Cardiac fibroblast (primary cell): ENCODE measurements at regions not wholly inside any gene's neighbourhood (a gene's known extent, or its start where the extent isn't known, plus 50 kb on each side); places are given as distances from the start of the nearest gene placed in this dataset.

Experiments used
- DNase-seq, 2 donors: peaks; one replicate each; pipeline versions ENCODE4 v3.0.0 to v3.0.0-alpha.2; 2010; ENCODE audit warnings: low read depth in 2 of 2
- H3K4me3 ChIP-seq, 2 donors: replicated peaks in 1 of 2; 1 replicate in 1 of 2; 2 replicates in 1 of 2; pipeline ENCODE4 v1.5.1; 2011; ENCODE audit warnings: low read depth in 2 of 2, low read length in 2 of 2, mild to moderate bottlenecking in 2 of 2, moderate library complexity in 1 of 2
- TF ChIP-seq, protein P1 (sequence below): IDR thresholded peaks from one replicate; pipeline ENCODE4 v1.5.1; 2011; ENCODE audit warnings: low read depth, mild to moderate bottlenecking, low read length, inconsistent platforms

GRCh38 chr5:30392897-30393296 lies 800.6 kb upstream of the CDH6 start:
- no peak overlapping the region for H3K4me3 ChIP-seq
- TF ChIP-seq, protein P1, sequence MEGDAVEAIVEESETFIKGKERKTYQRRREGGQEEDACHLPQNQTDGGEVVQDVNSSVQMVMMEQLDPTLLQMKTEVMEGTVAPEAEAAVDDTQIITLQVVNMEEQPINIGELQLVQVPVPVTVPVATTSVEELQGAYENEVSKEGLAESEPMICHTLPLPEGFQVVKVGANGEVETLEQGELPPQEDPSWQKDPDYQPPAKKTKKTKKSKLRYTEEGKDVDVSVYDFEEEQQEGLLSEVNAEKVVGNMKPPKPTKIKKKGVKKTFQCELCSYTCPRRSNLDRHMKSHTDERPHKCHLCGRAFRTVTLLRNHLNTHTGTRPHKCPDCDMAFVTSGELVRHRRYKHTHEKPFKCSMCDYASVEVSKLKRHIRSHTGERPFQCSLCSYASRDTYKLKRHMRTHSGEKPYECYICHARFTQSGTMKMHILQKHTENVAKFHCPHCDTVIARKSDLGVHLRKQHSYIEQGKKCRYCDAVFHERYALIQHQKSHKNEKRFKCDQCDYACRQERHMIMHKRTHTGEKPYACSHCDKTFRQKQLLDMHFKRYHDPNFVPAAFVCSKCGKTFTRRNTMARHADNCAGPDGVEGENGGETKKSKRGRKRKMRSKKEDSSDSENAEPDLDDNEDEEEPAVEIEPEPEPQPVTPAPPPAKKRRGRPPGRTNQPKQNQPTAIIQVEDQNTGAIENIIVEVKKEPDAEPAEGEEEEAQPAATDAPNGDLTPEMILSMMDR, result no peak
- DNase-seq, result no peak

DNA sequence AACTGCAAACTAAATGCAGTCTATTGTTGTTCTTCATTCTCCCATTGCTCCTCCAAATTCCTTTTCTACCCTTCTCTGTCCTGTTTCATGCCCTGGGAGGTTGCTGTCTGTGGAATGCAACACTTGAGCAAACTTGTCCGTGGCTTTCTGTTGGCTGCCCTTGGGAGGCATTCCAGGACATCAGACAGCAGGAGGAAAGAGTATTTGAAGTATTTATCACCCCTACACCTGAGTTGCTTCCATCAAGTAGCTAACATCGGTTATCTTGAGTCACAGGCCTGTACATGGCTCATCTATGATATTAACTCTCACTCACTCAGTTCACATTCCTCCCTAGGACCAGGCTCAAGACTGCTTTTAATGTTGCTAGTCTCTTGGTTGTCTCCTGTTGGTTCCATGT lies 803.4 kb upstream of the CDH6 start:
- no peak for DNase-seq
- H3K4me3 ChIP-seq, result no peak overlapping the region
- TF ChIP-seq, protein P1, result no peak

GRCh38 chr5:30387974-30388632 lies 805.4 kb upstream of the CDH6 start:
- DNase-seq, result no peak
- no peak overlapping the region for H3K4me3 ChIP-seq
- TF ChIP-seq, protein P1, result no peak

DNA sequence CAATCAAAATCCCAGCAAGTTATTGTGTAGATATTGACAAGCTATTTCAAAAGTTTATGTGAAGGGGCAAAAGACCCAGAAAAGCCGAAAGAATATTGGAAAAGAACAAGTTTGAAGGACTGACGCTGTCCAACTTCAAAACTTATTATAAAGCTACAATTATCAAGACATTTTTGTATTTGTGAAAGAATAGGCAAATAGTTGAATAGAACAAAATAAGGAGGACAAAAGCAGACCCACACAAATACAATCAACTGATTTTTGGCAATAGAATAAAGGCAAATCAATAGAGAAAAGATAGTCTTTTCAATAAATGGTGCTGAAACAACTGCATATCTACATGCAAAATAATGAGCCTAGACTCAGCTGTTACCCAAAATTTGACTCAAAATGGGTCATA lies 807.7 kb upstream of the CDH6 start:
- no peak overlapping the region for H3K4me3 ChIP-seq
- TF ChIP-seq, protein P1, result no peak
- DNase-seq, result no peak

- no peak for DNase-seq
- H3K4me3 ChIP-seq, result no peak overlapping the region
- TF ChIP-seq, protein P1, result no peak
Measured at GRCh38 chr5:30384171-30384570, 809.3 kb upstream of the CDH6 start.

- TF ChIP-seq, protein P1, result no peak
- H3K4me3 ChIP-seq, result no peak overlapping the region
- no peak for DNase-seq
Measured at GRCh38 chr5:30380228-30380627, 813.3 kb upstream of the CDH6 start.

- DNase-seq, result no peak
- TF ChIP-seq, protein P1, result no peak
- H3K4me3 ChIP-seq, result no peak overlapping the region
Measured at GRCh38 chr5:30376848-30377247, 816.6 kb upstream of the CDH6 start.
